ENCODE measurements at regions not wholly inside any gene's neighbourhood (a gene's known extent, or its start where the extent isn't known, plus 50 kb on each side); places are given as distances from the start of the nearest gene placed in this dataset.

DNA sequence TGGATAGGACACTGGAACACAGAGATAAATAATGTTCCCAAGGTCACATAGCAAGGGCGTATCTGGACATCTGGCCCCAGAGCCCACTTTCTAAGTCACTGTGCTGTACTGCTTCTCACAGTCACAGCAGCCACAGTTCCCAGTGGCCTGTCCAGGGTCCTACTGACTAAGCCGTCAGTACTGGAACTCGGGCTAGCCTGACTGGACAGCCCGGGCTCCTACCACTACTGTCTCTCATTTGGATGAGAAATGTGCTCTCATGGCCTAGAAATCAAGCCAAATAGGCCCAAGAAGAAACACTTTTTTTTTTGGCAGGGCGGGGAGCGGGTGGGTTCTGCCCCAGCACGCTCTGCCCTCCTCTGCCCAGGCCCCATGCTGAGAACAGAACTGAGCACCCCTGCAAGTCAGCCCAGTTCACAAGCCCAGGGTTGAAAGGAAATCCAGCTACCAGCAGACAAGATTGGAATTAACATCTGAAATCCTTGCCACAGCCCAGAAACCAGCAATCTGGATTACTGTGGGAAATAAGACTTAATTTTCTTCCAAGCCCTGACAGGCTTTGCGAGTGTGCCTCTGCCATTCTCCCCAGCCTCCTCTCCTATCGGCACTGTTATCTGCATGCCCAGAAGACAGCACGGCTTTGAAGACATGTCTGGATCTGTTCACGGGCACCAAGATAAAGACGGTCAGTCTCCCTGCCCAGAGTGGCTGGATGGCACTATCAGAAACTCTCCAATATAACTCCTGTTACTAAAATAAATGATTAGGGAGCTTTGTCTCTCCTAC lies 182.9 kb upstream of the NCAM1 start:
- H3K4me3 ChIP-seq (ENCODE audit: low read length): no peak overlapping the region
- intact Hi-C loops (cut with micrococcal nuclease): no loop called here
- H3K27ac Mint-ChIP-seq: no peak overlapping the region
- no peaks in the 10 kb centered on the region for H3K36me3 Mint-ChIP-seq
- TF ChIP-seq, protein P1, sequence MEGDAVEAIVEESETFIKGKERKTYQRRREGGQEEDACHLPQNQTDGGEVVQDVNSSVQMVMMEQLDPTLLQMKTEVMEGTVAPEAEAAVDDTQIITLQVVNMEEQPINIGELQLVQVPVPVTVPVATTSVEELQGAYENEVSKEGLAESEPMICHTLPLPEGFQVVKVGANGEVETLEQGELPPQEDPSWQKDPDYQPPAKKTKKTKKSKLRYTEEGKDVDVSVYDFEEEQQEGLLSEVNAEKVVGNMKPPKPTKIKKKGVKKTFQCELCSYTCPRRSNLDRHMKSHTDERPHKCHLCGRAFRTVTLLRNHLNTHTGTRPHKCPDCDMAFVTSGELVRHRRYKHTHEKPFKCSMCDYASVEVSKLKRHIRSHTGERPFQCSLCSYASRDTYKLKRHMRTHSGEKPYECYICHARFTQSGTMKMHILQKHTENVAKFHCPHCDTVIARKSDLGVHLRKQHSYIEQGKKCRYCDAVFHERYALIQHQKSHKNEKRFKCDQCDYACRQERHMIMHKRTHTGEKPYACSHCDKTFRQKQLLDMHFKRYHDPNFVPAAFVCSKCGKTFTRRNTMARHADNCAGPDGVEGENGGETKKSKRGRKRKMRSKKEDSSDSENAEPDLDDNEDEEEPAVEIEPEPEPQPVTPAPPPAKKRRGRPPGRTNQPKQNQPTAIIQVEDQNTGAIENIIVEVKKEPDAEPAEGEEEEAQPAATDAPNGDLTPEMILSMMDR (IDR thresholded peaks at IDR 0.05): no peak
- no peak overlapping the region for H3K4me3 Mint-ChIP-seq
- H3K4me1 Mint-ChIP-seq: peaks cover 5% of the 10 kb centered on the region in 2 donors
- no peak overlapping the region for H3K27ac ChIP-seq (ENCODE audit: low read length)
- no peaks in the 10 kb centered on the region for H3K9me3 ChIP-seq (ENCODE audit: control insufficient read depth, insufficient read depth, low read length)
- no peaks in the 10 kb centered on the region for H3K36me3 ChIP-seq (ENCODE audit: control insufficient read depth, insufficient read depth, low read length)
- no peaks in the 10 kb centered on the region for H3K4me1 ChIP-seq (ENCODE audit: control insufficient read depth, insufficient read depth, low read length)
- H3K9me3 Mint-ChIP-seq: no peaks in the 10 kb centered on the region
- H3K27me3 ChIP-seq (ENCODE audit: control insufficient read depth, insufficient read depth, low read length): no peaks in the 10 kb centered on the region
- no peak for ATAC-seq
- peaks cover 15 to 24% of the 10 kb centered on the region in 2 donors for H3K27me3 Mint-ChIP-seq (ENCODE audit: low read depth in 2 of 2)
- no peak for DNase-seq
- WGBS (ENCODE audit: insufficient coverage): 94% methylated on average over 12 of the region's 12 CpGs

DNA sequence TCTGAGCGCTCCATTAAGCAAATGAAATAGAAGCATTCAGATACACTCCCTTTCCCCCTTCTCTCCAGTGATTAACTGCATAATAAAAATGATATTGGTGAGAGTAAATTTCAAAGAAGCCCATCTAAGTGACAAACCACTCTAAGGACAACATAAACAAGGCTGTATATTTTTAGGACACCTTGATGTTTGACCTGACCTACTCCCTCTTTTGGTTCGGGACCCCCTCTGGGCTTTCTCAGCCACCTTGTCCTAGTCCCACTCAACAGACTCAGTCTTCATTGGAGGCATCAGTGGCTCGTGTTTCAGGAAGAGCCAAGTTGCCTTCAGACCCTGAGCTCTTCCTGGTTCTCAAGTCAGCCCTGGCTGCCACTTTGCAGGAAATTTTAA lies 182.3 kb upstream of the NCAM1 start:
- Histone ChIP-seq H3K9me3 (ENCODE audit: control insufficient read depth, insufficient read depth, low read length) (no peaks in the 10 kb centered on the region), H3K4me1 (ENCODE audit: control insufficient read depth, insufficient read depth, low read length) (no peaks in the 10 kb centered on the region), H3K36me3 (ENCODE audit: control insufficient read depth, insufficient read depth, low read length) (no peaks in the 10 kb centered on the region), H3K27me3 (ENCODE audit: control insufficient read depth, insufficient read depth, low read length) (no peaks in the 10 kb centered on the region), H3K27ac (ENCODE audit: low read length) (no peak overlapping the region), H3K4me3 (ENCODE audit: low read length) (no peak overlapping the region)
- Mint-ChIP-seq H3K27ac (no peak overlapping the region), H3K36me3 (no peaks in the 10 kb centered on the region), H3K4me1 (peaks cover 5% of the 10 kb centered on the region in 2 donors), H3K4me3 (no peak overlapping the region), H3K27me3 (ENCODE audit: low read depth in 2 of 2) (peaks cover 12 to 24% of the 10 kb centered on the region in 2 donors), H3K9me3 (no peaks in the 10 kb centered on the region)
- WGBS (ENCODE audit: insufficient coverage): 58% methylated on average over 2 of the region's 3 CpGs
- intact Hi-C loops (cut with micrococcal nuclease): no loop called here
- DNase-seq (no peak), ATAC-seq (no peak)
- TF ChIP-seq, protein P1 (IDR thresholded peaks at IDR 0.05): no peak

DNA sequence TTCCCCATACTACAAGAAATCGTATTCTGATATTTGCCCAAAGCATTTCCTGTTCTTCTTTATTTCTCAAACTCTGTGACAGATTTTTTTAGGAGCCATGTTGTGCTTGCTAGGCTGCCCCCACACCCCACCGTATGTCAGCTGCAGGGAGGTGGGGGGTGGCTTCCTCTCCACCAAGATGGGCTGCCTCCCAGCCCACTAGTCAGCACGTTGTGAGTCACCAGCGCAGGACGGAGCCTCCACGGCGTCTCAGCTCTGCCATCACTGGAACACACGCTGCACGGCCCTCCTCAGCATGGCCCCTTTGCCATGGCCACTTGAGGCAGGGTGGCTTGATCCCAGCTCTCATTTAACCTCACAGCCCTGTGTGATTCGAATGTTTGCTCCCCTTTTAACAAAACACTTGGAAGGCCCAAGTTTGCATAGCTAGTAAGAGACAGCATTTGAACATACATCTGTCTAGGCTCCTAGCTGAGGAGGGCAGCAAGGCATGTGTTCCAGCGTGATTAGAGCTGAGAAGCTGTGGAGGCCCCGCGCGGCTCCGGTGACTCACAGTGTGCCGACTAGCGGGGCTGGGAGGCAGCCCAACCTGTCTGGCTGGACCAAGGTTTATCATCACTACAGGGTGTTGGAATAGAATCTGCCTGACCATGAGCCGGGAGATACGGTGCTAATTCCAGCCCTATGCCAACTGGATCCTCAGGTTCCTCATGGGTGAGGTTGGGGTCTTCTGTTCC lies 180.7 kb upstream of the NCAM1 start:
- Mint-ChIP-seq H3K27ac (no peak overlapping the region), H3K9me3 (no peaks in the 10 kb centered on the region), H3K36me3 (no peaks in the 10 kb centered on the region), H3K4me1 (peaks cover 5% of the 10 kb centered on the region in 2 donors), H3K27me3 (ENCODE audit: low read depth in 2 of 2) (peaks cover 12 to 24% of the 10 kb centered on the region in 2 donors), H3K4me3 (no peak overlapping the region)
- Histone ChIP-seq H3K4me3 (ENCODE audit: low read length) (no peak overlapping the region), H3K27ac (ENCODE audit: low read length) (no peak overlapping the region), H3K4me1 (ENCODE audit: control insufficient read depth, insufficient read depth, low read length) (no peaks in the 10 kb centered on the region), H3K9me3 (ENCODE audit: control insufficient read depth, insufficient read depth, low read length) (no peaks in the 10 kb centered on the region), H3K36me3 (ENCODE audit: control insufficient read depth, insufficient read depth, low read length) (no peaks in the 10 kb centered on the region), H3K27me3 (ENCODE audit: control insufficient read depth, insufficient read depth, low read length) (no peaks in the 10 kb centered on the region)
- no peak for ATAC-seq
- intact Hi-C loops (cut with micrococcal nuclease): no loop called here
- TF ChIP-seq, protein P1 (IDR thresholded peaks at IDR 0.05): no peak
- DNase-seq: no peak
- WGBS (ENCODE audit: insufficient coverage): 84% methylated on average over 19 of the region's 19 CpGs

Data from natural killer cell (primary cell).